NCI-H1417 (cell line): ENCODE measurements at regions not wholly inside any gene's neighbourhood (a gene's known extent, or its start where the extent isn't known, plus 50 kb on each side); places are given as distances from the start of the nearest gene placed in this dataset.
"Not testable (repeated sequence)": the region's sequence is repeated elsewhere in the genome, so short reads cannot be mapped to it uniquely, and the experiment has no call there.

ENCODE experiments used
- DNase-seq, 3 experiments: peaks; one replicate each; lab custom pipeline; 2025; lab: John Stamatoyannopoulos, UW

GRCh38 chrX:47776292-47777006, 60.3 kb upstream of the ZNF81 start:
- DNase-seq = no peak

GRCh38 chrX:47772764-47773163, 63.9 kb upstream of the ZNF81 start:
- no peak for DNase-seq

GRCh38 chrX:47771473-47771872, 65.2 kb upstream of the ZNF81 start:
- no peak for DNase-seq

GRCh38 chrX:47762826-47763225, 73.9 kb upstream of the ZNF81 start:
- DNase-seq = not testable (repeated sequence)

- no peak for DNase-seq
These were observed 84.0 kb upstream of the ZNF81 start for GRCh38 chrX:47752685-47753084.

GRCh38 chrX:47751670-47752069, 85.0 kb upstream of the ZNF81 start:
- DNase-seq = peak in 2 of 3 experiments; percentile 38 to 58

GRCh38 chrX:47749185-47749967, 87.3 kb upstream of the ZNF81 start:
- no peak for DNase-seq

GRCh38 chrX:47748576-47748975, 88.1 kb upstream of the ZNF81 start:
- no peak for DNase-seq

GRCh38 chrX:47746446-47746845, 87.5 kb upstream of the UXT start:
- no peak for DNase-seq

- no peak for DNase-seq
These were observed 86.4 kb upstream of the UXT start for GRCh38 chrX:47745416-47745815.

- no peak for DNase-seq
These were observed 84.5 kb upstream of the UXT start for GRCh38 chrX:47743504-47743903.

GRCh38 chrX:47738870-47739269, 79.9 kb upstream of the UXT start:
- not testable (repeated sequence) for DNase-seq

GRCh38 chrX:47723689-47724088, 64.7 kb upstream of the UXT start:
- no peak for DNase-seq

GRCh38 chrX:47723083-47723482, 64.1 kb upstream of the UXT start:
- DNase-seq = no peak

- no peak for DNase-seq
These were observed 63.3 kb upstream of the UXT start for GRCh38 chrX:47722260-47722659.

- DNase-seq = not testable (repeated sequence)
These were observed 56.1 kb upstream of the UXT start for GRCh38 chrX:47715078-47715477.

- DNase-seq = not testable (repeated sequence)
These were observed 53.7 kb upstream of the UXT start for GRCh38 chrX:47712675-47713074.

- DNase-seq = no peak
These were observed 51.3 kb upstream of the UXT start for GRCh38 chrX:47710252-47710651.
